Right lobe of liver (tissue), 6 donors: ENCODE measurements at regions not wholly inside any gene's neighbourhood (a gene's known extent, or its start where the extent isn't known, plus 50 kb on each side); places are given as distances from the start of the nearest gene placed in this dataset.
A peak's percentile ranks its signal among the peaks of the same experiment; 100 is the strongest.

Source experiments
- ATAC-seq, 4 donors: fragments of 200-7000 bp; cut with Tn5 transposase; one replicate each; pipeline ENCODE4 v1.9.1; 2020; ENCODE audit warnings: mild to moderate bottlenecking in 4 of 4, moderate library complexity in 4 of 4
- DNase-seq, 3 donors: peaks; one replicate each; pipeline ENCODE4 v3.0.0-alpha.2; 2020
- H3K27ac ChIP-seq, 3 donors: fragments of 200-600 bp; one replicate each; pipeline ENCODE4 v1.8.0; 2022
- H3K27me3 ChIP-seq, 2 donors: fragments of 200-600 bp; one replicate each; pipeline ENCODE4 v1.8.0; 2022
- H3K36me3 ChIP-seq, 4 donors: fragments of 200-600 bp; sonication (generic) in 1 of 4; one replicate each; pipeline versions ENCODE4 v1.5.1 to v1.8.0; 2017 to 2022; ENCODE audit warnings: control low read depth in 1 of 4
- H3K4me1 ChIP-seq, 4 donors: fragments of 200-600 bp; sonication (generic) in 1 of 4; one replicate each; pipeline versions ENCODE4 v1.5.1 to v1.8.0; 2017 to 2022; ENCODE audit warnings: control low read depth in 1 of 4
- H3K4me3 ChIP-seq, 3 donors: fragments of 200-600 bp; one replicate each; pipeline ENCODE4 v1.8.0; 2022
- H3K9me3 ChIP-seq, 4 donors: fragments of 200-600 bp; sonication (generic) in 1 of 4; one replicate each; pipeline versions ENCODE4 v1.5.1 to v1.8.0; 2017 to 2022; ENCODE audit warnings: control low read depth in 1 of 4
- CTCF ChIP-seq, 4 donors: fragments of 200-600 bp in 3 of 4; fragments of 450-650 bp in 1 of 4; IDR thresholded peaks; one replicate each; pipeline versions ENCODE4 v1.5.1 to v1.8.0; 2016 to 2022; ENCODE audit warnings: antibody characterized with exemption in 4 of 4, mild to moderate bottlenecking in 2 of 4
- POLR2A ChIP-seq: fragments of 450-650 bp; IDR thresholded peaks from one replicate; pipeline ENCODE4 v1.6.1; 2017; ENCODE audit warnings: antibody characterized with exemption, mild to moderate bottlenecking
- WGBS: methylation state at CpG from one replicate; pipeline ENCODE4 v1.1.6; 2018; ENCODE audit warnings: low coverage, low lambda C conversion rate; ENCODE audit not compliant: insufficient coverage; ENCODE audit errors: missing lambda C conversion rate; 5-methylcytosine and 5-hydroxymethylcytosine counted together
- intact Hi-C, 2 donors: fragments of 100-400 bp; cut with DNase I; formaldehyde crosslinking; loops; one replicate each; pipeline versions ENCODE4 v1.11.2 to v1.14.1; 2022
- donor health status: DM: no; HTN: yes; CAD: no.
- donor health status: DM: no; HTN: no; CAD: no.
- donor health status: DM: no; HTN: no; CAD: no.
- donor health status: DM: no; HTN: yes; CAD: no.
- donor health status: DM: no; HTN: yes; CAD: no.

GRCh38 chr5:18091142-18091541 is 456.9 kb downstream of the TAF11L14 start:
- Histone ChIP-seq H3K4me3 (no peak overlapping the region), H3K9me3 (no peaks in the 10 kb centered on the region), H3K27ac (no peak overlapping the region), H3K4me1 (no peaks in the 10 kb centered on the region), H3K27me3 (no peaks in the 10 kb centered on the region), H3K36me3 (no peaks in the 10 kb centered on the region)
- TF ChIP-seq POLR2A (no peak), CTCF (IDR thresholded peaks at IDR 0.05) (no peak)
- intact Hi-C loops, result no loop called here
- DNase-seq (no peak), ATAC-seq (no peak)
- WGBS, result 18% methylated on average over 2 of the region's 2 CpGs

GRCh38 chr5:18091758-18092157 is 457.5 kb downstream of the TAF11L14 start:
- ATAC-seq, result peak in 1 of 4 donors; percentile 15

GRCh38 chr5:18095061-18095460 is 460.8 kb downstream of the TAF11L14 start:
- intact Hi-C loops, result no loop called here
- Histone ChIP-seq H3K4me3 (no peak overlapping the region), H3K27me3 (no peaks in the 10 kb centered on the region), H3K36me3 (no peaks in the 10 kb centered on the region), H3K9me3 (no peaks in the 10 kb centered on the region), H3K27ac (no peak overlapping the region), H3K4me1 (no peaks in the 10 kb centered on the region)
- 76% methylated on average over 2 of the region's 2 CpGs for WGBS
- ATAC-seq, result no peak
- no peak for TF ChIP-seq CTCF (IDR thresholded peaks at IDR 0.05)
- TF ChIP-seq POLR2A, result no peak
- DNase-seq, result no peak

More at GRCh38 chr5:18091758-18092157, 457.5 kb downstream of the TAF11L14 start:
- DNase-seq, result no peak
- Histone ChIP-seq H3K4me3 (no peak overlapping the region), H3K36me3 (no peaks in the 10 kb centered on the region), H3K4me1 (no peaks in the 10 kb centered on the region), H3K27ac (no peak overlapping the region), H3K27me3 (no peaks in the 10 kb centered on the region), H3K9me3 (no peaks in the 10 kb centered on the region)
- intact Hi-C loops, result no loop called here
- WGBS, result 51% methylated on average over 2 of the region's 2 CpGs
- TF ChIP-seq POLR2A (no peak), CTCF (IDR thresholded peaks at IDR 0.05) (no peak)

- Histone ChIP-seq H3K36me3 (no peaks in the 10 kb centered on the region), H3K27me3 (no peaks in the 10 kb centered on the region), H3K4me3 (no peak overlapping the region), H3K9me3 (no peaks in the 10 kb centered on the region), H3K27ac (no peak overlapping the region), H3K4me1 (peaks cover 0 to 4% (median 0%) of the 10 kb centered on the region in 4 donors)
- ATAC-seq, result no peak
- intact Hi-C loops, result no loop called here
- 63% methylated on average over 5 of the region's 5 CpGs for WGBS
- TF ChIP-seq POLR2A (no peak), CTCF (IDR thresholded peaks at IDR 0.05) (no peak)
- DNase-seq, result no peak
Observed at GRCh38 chr5:18097817-18098216, 463.6 kb downstream of the TAF11L14 start.

GRCh38 chr5:18098691-18099090 is 464.4 kb downstream of the TAF11L14 start:
- DNase-seq (no peak), ATAC-seq (no peak)
- TF ChIP-seq POLR2A, result no peak
- no peak for TF ChIP-seq CTCF (IDR thresholded peaks at IDR 0.05)
- Histone ChIP-seq H3K4me3 (no peak overlapping the region), H3K27me3 (no peaks in the 10 kb centered on the region), H3K27ac (no peak overlapping the region), H3K4me1 (peaks cover 0 to 4% (median 0%) of the 10 kb centered on the region in 4 donors), H3K36me3 (no peaks in the 10 kb centered on the region), H3K9me3 (no peaks in the 10 kb centered on the region)
- 36% methylated on average over 2 of the region's 2 CpGs for WGBS
- intact Hi-C loops, result no loop called here
